HG03097 (cell line): ENCODE measurements at regions not wholly inside any gene's neighbourhood (a gene's known extent, or its start where the extent isn't known, plus 50 kb on each side); places are given as distances from the start of the nearest gene placed in this dataset.

ENCODE experiments used
- ATAC-seq: cut with Tn5 transposase; IDR thresholded peaks from one replicate; pipeline ENCODE4 v1.9.1; 2021; ENCODE audit not compliant: unreplicated experiment, low FRiP score

- no peak for ATAC-seq
Observed at GRCh38 chr1:232263452-232263851, 366.5 kb downstream of the SIPA1L2 start.

GRCh38 chr1:232262991-232263390, 366.9 kb downstream of the SIPA1L2 start:
- no peak for ATAC-seq

GRCh38 chr1:232260861-232261260, 369.1 kb downstream of the SIPA1L2 start:
- ATAC-seq: no peak

GRCh38 chr1:232260045-232260444, 369.9 kb downstream of the SIPA1L2 start:
- ATAC-seq: no peak

- ATAC-seq: no peak
Observed at GRCh38 chr1:232259333-232259732, 370.6 kb downstream of the SIPA1L2 start.

GRCh38 chr1:232252546-232253118, 377.3 kb downstream of the SIPA1L2 start:
- ATAC-seq: no peak

- ATAC-seq: no peak
Observed at GRCh38 chr1:232250838-232251237, 379.1 kb downstream of the SIPA1L2 start.

- no peak for ATAC-seq
Observed at GRCh38 chr1:232249861-232250777, 379.8 kb downstream of the SIPA1L2 start.

- no peak for ATAC-seq
Observed at GRCh38 chr1:232249339-232249738, 380.6 kb downstream of the SIPA1L2 start.

- ATAC-seq: no peak
Observed at GRCh38 chr1:232248276-232248820, 381.6 kb downstream of the SIPA1L2 start.

GRCh38 chr1:232247669-232248068, 382.3 kb downstream of the SIPA1L2 start:
- no peak for ATAC-seq

GRCh38 chr1:232244426-232244825, 385.5 kb downstream of the SIPA1L2 start:
- no peak for ATAC-seq

GRCh38 chr1:232239998-232240397, 389.9 kb downstream of the SIPA1L2 start:
- no peak for ATAC-seq

GRCh38 chr1:232239522-232239921, 390.4 kb downstream of the SIPA1L2 start:
- ATAC-seq: no peak

- ATAC-seq: no peak
Observed at GRCh38 chr1:232238009-232238408, 391.9 kb downstream of the SIPA1L2 start.

- no peak for ATAC-seq
Observed at GRCh38 chr1:232227306-232227705, 402.6 kb downstream of the SIPA1L2 start.

- no peak for ATAC-seq
Observed at GRCh38 chr1:232226197-232226712, 403.7 kb downstream of the SIPA1L2 start.

GRCh38 chr1:232225336-232226131, 404.4 kb downstream of the SIPA1L2 start:
- no peak for ATAC-seq

GRCh38 chr1:232223887-232224286, 406.0 kb downstream of the SIPA1L2 start:
- ATAC-seq: no peak

GRCh38 chr1:232223183-232223708, 406.7 kb downstream of the SIPA1L2 start:
- ATAC-seq: no peak
